ENCODE measurements at regions not wholly inside any gene's neighbourhood (a gene's known extent, or its start where the extent isn't known, plus 50 kb on each side); places are given as distances from the start of the nearest gene placed in this dataset.
A peak's percentile ranks its signal among the peaks of the same experiment; 100 is the strongest.
"Not testable (repeated sequence)": the region's sequence is repeated elsewhere in the genome, so short reads cannot be mapped to it uniquely, and the experiment has no call there.

DNA sequence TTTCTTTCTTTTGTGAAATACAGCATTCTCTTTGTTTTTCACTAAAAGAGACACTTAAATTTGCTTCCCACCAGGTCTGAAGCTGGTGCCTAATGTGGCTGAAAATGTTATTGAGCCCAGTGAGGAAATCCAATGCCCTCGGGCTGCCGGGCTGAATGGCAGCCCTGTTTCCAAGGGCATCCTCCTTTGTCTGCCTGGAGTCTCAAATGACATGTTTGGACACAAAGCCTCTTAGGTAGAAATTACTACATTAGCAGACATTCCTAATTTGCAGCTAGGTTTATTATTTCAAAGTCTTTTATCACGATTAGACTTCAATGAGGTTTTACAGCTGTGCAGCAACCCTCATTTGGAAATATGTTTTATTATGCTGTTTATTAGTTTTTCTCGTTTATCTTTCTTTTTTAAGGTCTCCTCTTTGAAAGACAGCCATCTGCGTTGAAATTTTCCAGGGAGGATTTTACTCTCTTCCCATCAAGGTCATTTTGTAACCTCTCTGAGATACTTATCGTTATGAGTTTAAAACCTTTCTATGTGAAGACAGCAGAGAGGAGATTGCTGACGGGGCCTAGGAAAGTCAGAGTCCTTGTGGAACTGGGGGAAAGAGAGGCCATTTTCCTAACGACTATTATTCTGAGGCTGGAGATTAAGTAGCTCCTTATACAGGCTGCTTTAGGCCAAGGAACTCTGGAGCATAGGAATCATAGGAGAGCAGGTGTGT lies 59.0 kb upstream of the ZNF532 start:
- H3K36me3 ChIP-seq (ENCODE audit: low read depth, missing control alignments) = no peaks in the 10 kb centered on the region
- peaks cover 12% of the 10 kb centered on the region for H3K4me1 ChIP-seq
- H3K27ac ChIP-seq = peak overlapping the region in 1 of 2 donors; percentile 1
- TF ChIP-seq, protein P1, sequence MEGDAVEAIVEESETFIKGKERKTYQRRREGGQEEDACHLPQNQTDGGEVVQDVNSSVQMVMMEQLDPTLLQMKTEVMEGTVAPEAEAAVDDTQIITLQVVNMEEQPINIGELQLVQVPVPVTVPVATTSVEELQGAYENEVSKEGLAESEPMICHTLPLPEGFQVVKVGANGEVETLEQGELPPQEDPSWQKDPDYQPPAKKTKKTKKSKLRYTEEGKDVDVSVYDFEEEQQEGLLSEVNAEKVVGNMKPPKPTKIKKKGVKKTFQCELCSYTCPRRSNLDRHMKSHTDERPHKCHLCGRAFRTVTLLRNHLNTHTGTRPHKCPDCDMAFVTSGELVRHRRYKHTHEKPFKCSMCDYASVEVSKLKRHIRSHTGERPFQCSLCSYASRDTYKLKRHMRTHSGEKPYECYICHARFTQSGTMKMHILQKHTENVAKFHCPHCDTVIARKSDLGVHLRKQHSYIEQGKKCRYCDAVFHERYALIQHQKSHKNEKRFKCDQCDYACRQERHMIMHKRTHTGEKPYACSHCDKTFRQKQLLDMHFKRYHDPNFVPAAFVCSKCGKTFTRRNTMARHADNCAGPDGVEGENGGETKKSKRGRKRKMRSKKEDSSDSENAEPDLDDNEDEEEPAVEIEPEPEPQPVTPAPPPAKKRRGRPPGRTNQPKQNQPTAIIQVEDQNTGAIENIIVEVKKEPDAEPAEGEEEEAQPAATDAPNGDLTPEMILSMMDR (IDR thresholded peaks at IDR 0.05) = no peak
- no peak for TF ChIP-seq POLR2A (IDR thresholded peaks at IDR 0.05)
- no peak for DNase-seq
- intact Hi-C loops (cut with DNase I; ENCODE audit: low total_unique reads) = no loop called here
- H3K9me3 ChIP-seq = no peaks in the 10 kb centered on the region
- 38 to 50% methylated on average over 8 of the region's 8 CpGs for WGBS, 2 donors
- H3K4me3 ChIP-seq = no peak overlapping the region
- no peaks in the 10 kb centered on the region for H3K27me3 ChIP-seq

DNA sequence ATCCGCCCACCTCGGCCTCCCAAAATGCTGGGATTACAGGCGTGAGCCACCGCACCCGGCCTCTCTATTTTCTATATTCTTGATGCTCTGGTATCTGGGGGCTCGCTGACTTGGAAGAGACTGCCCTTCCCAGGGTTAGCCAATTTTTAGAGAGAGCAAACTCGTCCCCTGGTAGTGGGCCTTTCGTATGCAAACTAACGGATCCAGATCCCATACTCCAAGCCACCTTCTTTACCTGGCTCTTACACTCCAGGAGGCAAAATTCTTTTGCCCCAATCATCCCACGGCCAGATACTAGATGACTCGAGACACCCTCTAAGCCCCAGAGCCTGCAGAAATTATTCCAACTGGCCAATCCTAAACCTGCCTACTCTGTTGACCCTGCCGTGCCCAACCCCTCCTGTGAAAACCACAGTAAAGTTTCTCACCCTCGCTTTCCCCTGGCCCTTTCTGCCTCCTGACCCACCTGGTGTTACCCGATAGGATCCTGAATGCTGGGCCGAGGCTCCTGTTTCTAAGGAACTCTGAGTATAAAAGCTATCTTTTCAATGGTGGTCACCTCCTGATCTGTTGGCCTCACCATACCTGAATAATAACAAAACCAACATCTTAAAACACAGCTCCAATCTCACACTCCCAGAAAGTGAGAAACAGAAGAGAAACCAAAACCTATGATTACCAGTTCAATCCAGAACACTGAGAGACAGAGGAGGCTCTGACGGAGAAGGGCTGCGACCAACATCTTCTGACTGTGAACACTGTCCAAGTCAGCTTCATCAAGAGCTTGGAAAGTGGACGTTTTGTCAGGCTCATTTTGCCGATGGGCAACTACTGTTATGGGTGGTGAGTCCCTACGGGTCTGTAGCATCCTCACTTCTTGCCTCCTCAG lies 57.6 kb upstream of the ZNF532 start:
- no peaks in the 10 kb centered on the region for H3K27me3 ChIP-seq
- WGBS, 2 donors = 69 to 80% methylated on average over 20 of the region's 20 CpGs
- H3K4me1 ChIP-seq = peaks cover 12% of the 10 kb centered on the region
- intact Hi-C loops (cut with DNase I; ENCODE audit: low total_unique reads) = no loop called here
- DNase-seq = no peak
- peak overlapping the region; percentile 22 to 51 for H3K4me3 ChIP-seq
- H3K9me3 ChIP-seq = no peaks in the 10 kb centered on the region
- H3K27ac ChIP-seq = no peak overlapping the region
- TF ChIP-seq POLR2A (IDR thresholded peaks at IDR 0.05) = no peak
- TF ChIP-seq, protein P1 (IDR thresholded peaks at IDR 0.05) = no peak
- no peaks in the 10 kb centered on the region for H3K36me3 ChIP-seq (ENCODE audit: low read depth, missing control alignments)

DNA sequence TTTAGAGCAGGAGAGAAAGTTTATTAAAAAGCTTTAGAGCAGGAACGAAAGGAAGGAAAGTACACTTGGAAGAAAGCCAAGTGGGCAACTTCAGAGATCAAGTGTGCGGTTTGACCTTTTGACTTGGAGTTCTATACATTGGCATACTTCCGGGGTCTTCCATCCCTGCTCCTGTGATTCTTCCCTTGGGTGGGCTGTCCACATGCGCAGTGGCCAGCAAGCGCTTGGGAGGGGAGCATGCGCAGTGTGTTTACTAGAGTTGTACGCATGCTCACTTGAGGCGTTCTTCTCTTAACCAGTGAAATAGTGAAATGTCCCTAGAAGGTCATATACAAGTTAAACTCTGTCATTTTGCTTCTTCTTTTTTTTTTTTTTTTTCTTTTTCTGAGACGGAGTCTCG lies 56.9 kb upstream of the ZNF532 start:
- Histone ChIP-seq H3K27ac (no peak overlapping the region), H3K27me3 (no peaks in the 10 kb centered on the region), H3K4me1 (peaks cover 12% of the 10 kb centered on the region), H3K36me3 (ENCODE audit: low read depth, missing control alignments) (no peaks in the 10 kb centered on the region), H3K4me3 (peak overlapping the region; percentile 22 to 51), H3K9me3 (no peaks in the 10 kb centered on the region)
- intact Hi-C loops (cut with DNase I; ENCODE audit: low total_unique reads) = no loop called here
- DNase-seq = peak; percentile 78
- 61 to 63% methylated on average over 10 of the region's 10 CpGs for WGBS, 2 donors
- TF ChIP-seq, protein P1 (IDR thresholded peaks at IDR 0.05) = no peak
- TF ChIP-seq POLR2A (IDR thresholded peaks at IDR 0.05) = no peak

DNA sequence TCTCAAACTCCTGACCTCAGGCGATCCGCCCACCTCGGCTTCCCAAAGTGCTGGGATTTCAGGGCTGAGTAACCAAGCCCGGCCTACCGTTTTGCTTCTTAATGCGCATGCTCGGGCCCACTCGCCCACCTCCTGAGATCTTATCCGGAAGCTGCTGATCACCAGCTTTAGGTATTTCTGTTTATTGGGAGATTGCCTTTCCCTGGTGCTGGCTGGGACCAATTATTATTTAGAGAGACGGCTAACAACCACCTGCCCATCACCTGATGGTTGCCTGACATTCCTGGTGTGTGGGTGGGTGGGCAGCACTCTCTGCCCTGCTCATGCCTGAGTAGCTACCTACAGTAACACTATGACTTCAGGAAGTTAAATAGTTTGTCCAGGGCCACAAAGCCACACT lies 56.3 kb upstream of the ZNF532 start:
- intact Hi-C loops (cut with DNase I; ENCODE audit: low total_unique reads) = no loop called here
- DNase-seq = peak; percentile 41
- H3K27ac ChIP-seq = no peak overlapping the region
- H3K4me3 ChIP-seq = peak overlapping the region; percentile 22 to 51
- H3K27me3 ChIP-seq = no peaks in the 10 kb centered on the region
- 80 to 82% methylated on average over 10 of the region's 10 CpGs for WGBS, 2 donors
- H3K36me3 ChIP-seq (ENCODE audit: low read depth, missing control alignments) = no peaks in the 10 kb centered on the region
- H3K4me1 ChIP-seq = peaks cover 12% of the 10 kb centered on the region
- H3K9me3 ChIP-seq = no peaks in the 10 kb centered on the region
- no peak for TF ChIP-seq POLR2A (IDR thresholded peaks at IDR 0.05)
- TF ChIP-seq, protein P1 (IDR thresholded peaks at IDR 0.05) = no peak

DNA sequence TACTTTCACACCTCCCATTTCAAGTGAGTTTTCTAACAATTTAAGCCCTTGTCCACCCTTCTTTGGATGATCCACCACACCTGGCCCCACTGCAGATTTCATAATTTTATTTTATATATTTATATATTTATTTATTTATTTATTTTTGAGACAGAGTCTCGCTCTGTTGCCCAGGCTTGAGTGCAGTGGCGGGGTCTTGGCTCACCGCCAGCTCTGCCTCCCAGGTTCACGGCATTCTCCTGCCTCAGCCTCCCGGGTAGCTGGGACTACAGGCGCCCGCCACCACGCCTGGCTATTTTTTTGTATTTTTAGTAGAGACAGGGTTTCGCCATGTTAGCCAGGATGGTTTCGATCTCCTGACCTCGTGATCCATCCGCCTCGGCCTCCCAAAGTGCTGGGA lies 52.8 kb upstream of the ZNF532 start:
- H3K4me1 ChIP-seq; H3K4me3 ChIP-seq; DNase-seq; H3K9me3 ChIP-seq; H3K36me3 ChIP-seq (ENCODE audit: low read depth, missing control alignments); H3K27me3 ChIP-seq; intact Hi-C loops (cut with DNase I; ENCODE audit: low total_unique reads); H3K27ac ChIP-seq: not testable (repeated sequence)
- 93 to 95% methylated on average over 13 of the region's 13 CpGs for WGBS, 2 donors

All from testis (tissue), 2 donors.